Adrenal gland (tissue), 9 donors: ENCODE measurements at regions not wholly inside any gene's neighbourhood (a gene's known extent, or its start where the extent isn't known, plus 50 kb on each side); places are given as distances from the start of the nearest gene placed in this dataset.
"Not testable (repeated sequence)": the region's sequence is repeated elsewhere in the genome, so short reads cannot be mapped to it uniquely, and the experiment has no call there.

Experiments
- DNase-seq, 7 donors: peaks; one replicate each; pipeline ENCODE4 v3.0.0-alpha.2; 2019 to 2020
- H3K27ac ChIP-seq, 5 donors: fragments of 200-600 bp; sonication (generic) in 4 of 5; 1 replicate in 3 of 5; 2 replicates in 2 of 5; pipeline versions ENCODE4 v1.5.1 to v1.8.0; 2016 to 2020; ENCODE audit warnings: mild to moderate bottlenecking in 1 of 5
- H3K27me3 ChIP-seq: fragments of 200-600 bp; 2 replicates; pipeline ENCODE4 v1.8.0; 2021
- H3K36me3 ChIP-seq, 2 donors: fragments of 200-600 bp; replicated peaks in 1 of 2; 1 replicate in 1 of 2; 2 replicates in 1 of 2; pipeline versions ENCODE4 v1.5.1 to v1.8.0; 2018 to 2022
- H3K4me1 ChIP-seq, 2 donors: fragments of 200-600 bp; replicated peaks in 1 of 2; 1 replicate in 1 of 2; 2 replicates in 1 of 2; pipeline versions ENCODE4 v1.5.1 to v1.8.0; 2018 to 2021
- H3K4me3 ChIP-seq, 4 donors: fragments of 200-600 bp; sonication (generic) in 3 of 4; one replicate each; pipeline ENCODE4 v1.5.1; 2016 to 2018
- H3K9me3 ChIP-seq, 3 donors: fragments of 200-600 bp; sonication (generic) in 1 of 3; replicated peaks in 1 of 3; 1 replicate in 2 of 3; 2 replicates in 1 of 3; pipeline versions ENCODE4 v1.5.1 to v1.8.0; 2016 to 2021
- CTCF ChIP-seq, 6 experiments: fragments of 450-650 bp in 4 of 6; fragments of 200-600 bp in 2 of 6; sonication (generic) in 1 of 6; IDR thresholded peaks; 1 replicate in 5 of 6; 2 replicates in 1 of 6; pipeline versions ENCODE4 v1.5.1 to v1.8.0; 2016 to 2021; ENCODE audit warnings: antibody characterized with exemption in 6 of 6, mild to moderate bottlenecking in 2 of 6, moderate library complexity in 1 of 6
- POLR2A ChIP-seq, 2 donors: fragments of 450-650 bp; IDR thresholded peaks; one replicate each; pipeline ENCODE4 v1.6.1; 2017; ENCODE audit warnings: antibody characterized with exemption in 2 of 2, mild to moderate bottlenecking in 2 of 2, moderate library complexity in 1 of 2
- WGBS, 4 donors: extraction: QIAGEN DNeasy Blood & Tissue Kit in 2 of 4; methylation state at CpG; one replicate each; pipeline versions ENCODE4 v1.1.5 to v1.1.7; 2013 to 2017; 5-methylcytosine and 5-hydroxymethylcytosine counted together
- intact Hi-C, 2 donors: fragments of 100-400 bp; cut with DNase I; formaldehyde crosslinking; loops; one replicate each; pipeline versions ENCODE4 v1.14.1 to v1.15.0; 2022 to 2023
- donor health status: healthy with polysubstance abuse.
- donor health status: Bipolar disorder and iron deficiency.
- donor health status: DM: yes; HTN: yes; CAD: no.
- donor health status: DM: no; HTN: no; CAD: no.
- donor health status: DM: no; HTN: no; CAD: no.

DNA sequence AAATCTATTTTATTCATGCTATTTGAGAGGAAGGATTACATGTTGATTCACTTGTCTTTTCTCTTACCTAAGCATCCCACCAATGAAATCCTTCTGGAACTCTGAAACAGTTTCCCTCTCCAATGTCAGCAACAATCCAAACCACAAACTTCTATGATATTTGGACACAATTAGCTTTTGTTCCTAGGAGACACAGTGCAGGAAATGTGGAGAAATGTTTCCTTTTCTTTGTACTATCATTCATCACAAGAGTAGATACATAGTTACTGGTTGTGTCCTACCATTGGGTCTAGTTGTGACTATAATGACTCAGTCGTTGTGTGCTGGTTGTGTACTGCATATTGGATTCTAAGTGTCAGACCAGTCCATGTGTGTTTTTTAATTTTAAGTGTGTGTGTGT lies 156.8 kb upstream of the MAGI2 start:
- no peaks in the 10 kb centered on the region for H3K9me3 ChIP-seq
- H3K36me3 ChIP-seq, result no peaks in the 10 kb centered on the region
- H3K4me1 ChIP-seq, result no peaks in the 10 kb centered on the region
- no peaks in the 10 kb centered on the region for H3K27me3 ChIP-seq
- H3K27ac ChIP-seq, result no peak overlapping the region
- no peak overlapping the region for H3K4me3 ChIP-seq
- WGBS, 4 donors, result 63 to 79% (median 69%) methylated on average over 1 of the region's 1 CpG
- TF ChIP-seq CTCF (IDR thresholded peaks at IDR 0.05) (no peak), POLR2A (IDR thresholded peaks at IDR 0.05) (no peak)
- DNase-seq, result no peak
- intact Hi-C loops, result no loop called here

- no peak overlapping the region for H3K27ac ChIP-seq
- no peaks in the 10 kb centered on the region for H3K9me3 ChIP-seq
- WGBS, 4 donors, result 82 to 90% (median 86%) methylated on average over 1 of the region's 1 CpG
- no peaks in the 10 kb centered on the region for H3K4me1 ChIP-seq
- intact Hi-C loops, result no loop called here
- no peak overlapping the region for H3K4me3 ChIP-seq
- no peaks in the 10 kb centered on the region for H3K27me3 ChIP-seq
- no peaks in the 10 kb centered on the region for H3K36me3 ChIP-seq
- TF ChIP-seq POLR2A (IDR thresholded peaks at IDR 0.05) (no peak), CTCF (IDR thresholded peaks at IDR 0.05) (no peak)
- DNase-seq, result no peak
These were observed 154.5 kb upstream of the MAGI2 start for GRCh38 chr7:79608005-79608404.

DNA sequence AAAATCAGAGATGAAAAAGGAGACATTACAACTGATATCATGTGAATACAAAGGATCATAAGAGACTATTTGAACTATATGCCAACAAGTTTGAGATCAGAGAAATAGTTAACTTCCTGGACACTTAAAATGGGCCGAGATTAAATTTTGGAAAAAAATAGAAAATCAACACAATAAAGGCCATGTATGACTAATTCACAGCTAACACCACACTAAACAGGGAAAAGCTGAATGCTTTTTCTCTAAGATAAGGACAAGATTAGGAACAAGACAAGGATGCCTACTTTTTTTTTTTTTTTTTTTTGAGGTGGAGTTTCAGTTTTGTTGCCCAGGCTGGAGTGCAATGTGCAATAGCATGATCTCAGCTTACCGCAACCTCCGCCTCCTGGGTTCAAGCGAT lies 151.4 kb upstream of the MAGI2 start:
- WGBS, 4 donors, result 79 to 80% (median 79%) methylated on average over 4 of the region's 4 CpGs
- Histone ChIP-seq H3K27ac (no peak overlapping the region), H3K27me3 (no peaks in the 10 kb centered on the region), H3K4me1 (no peaks in the 10 kb centered on the region), H3K36me3 (no peaks in the 10 kb centered on the region), H3K4me3 (no peak overlapping the region), H3K9me3 (no peaks in the 10 kb centered on the region)
- no peak for DNase-seq
- intact Hi-C loops, result no loop called here
- TF ChIP-seq POLR2A (IDR thresholded peaks at IDR 0.05) (no peak), CTCF (IDR thresholded peaks at IDR 0.05) (no peak)

DNA sequence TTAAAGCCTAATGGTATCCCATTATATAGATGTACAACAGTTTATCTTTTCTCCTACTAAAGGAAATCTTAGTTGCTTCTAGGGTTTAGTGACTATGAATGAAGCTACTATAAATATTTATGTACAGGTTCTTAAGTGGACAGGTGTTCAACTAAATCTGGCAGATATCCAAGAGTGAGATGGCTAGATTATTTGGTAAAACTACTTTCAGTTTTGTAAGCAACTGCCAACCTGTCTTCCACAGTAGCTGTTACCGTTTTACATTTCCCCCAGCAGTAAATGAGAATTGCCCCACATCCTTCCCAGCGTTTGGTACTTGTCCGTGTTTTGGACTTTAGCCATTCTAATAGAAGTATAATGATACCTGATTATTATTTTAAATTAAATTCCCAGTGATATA lies 144.9 kb upstream of the MAGI2 start:
- Histone ChIP-seq H3K36me3 (no peaks in the 10 kb centered on the region), H3K4me3 (no peak overlapping the region), H3K4me1 (no peaks in the 10 kb centered on the region), H3K27ac (no peak overlapping the region), H3K9me3 (no peaks in the 10 kb centered on the region), H3K27me3 (no peaks in the 10 kb centered on the region)
- 74 to 81% (median 79%) methylated on average over 3 of the region's 3 CpGs for WGBS, 4 donors
- intact Hi-C loops, result no loop called here
- no peak for DNase-seq
- TF ChIP-seq CTCF (IDR thresholded peaks at IDR 0.05) (no peak), POLR2A (IDR thresholded peaks at IDR 0.05) (no peak)

- H3K36me3 ChIP-seq, H3K9me3 ChIP-seq, DNase-seq, H3K4me1 ChIP-seq, intact Hi-C loops, H3K4me3 ChIP-seq, H3K27me3 ChIP-seq, H3K27ac ChIP-seq: not testable (repeated sequence)
- 61 to 64% (median 63%) methylated on average over 5 of the region's 5 CpGs for WGBS, 4 donors
These were observed 141.2 kb upstream of the MAGI2 start for GRCh38 chr7:79594671-79595070.
